ENCODE measurements at regions not wholly inside any gene's neighbourhood (a gene's known extent, or its start where the extent isn't known, plus 50 kb on each side); places are given as distances from the start of the nearest gene placed in this dataset.
"Not testable (repeated sequence)": the region's sequence is repeated elsewhere in the genome, so short reads cannot be mapped to it uniquely, and the experiment has no call there.

DNA sequence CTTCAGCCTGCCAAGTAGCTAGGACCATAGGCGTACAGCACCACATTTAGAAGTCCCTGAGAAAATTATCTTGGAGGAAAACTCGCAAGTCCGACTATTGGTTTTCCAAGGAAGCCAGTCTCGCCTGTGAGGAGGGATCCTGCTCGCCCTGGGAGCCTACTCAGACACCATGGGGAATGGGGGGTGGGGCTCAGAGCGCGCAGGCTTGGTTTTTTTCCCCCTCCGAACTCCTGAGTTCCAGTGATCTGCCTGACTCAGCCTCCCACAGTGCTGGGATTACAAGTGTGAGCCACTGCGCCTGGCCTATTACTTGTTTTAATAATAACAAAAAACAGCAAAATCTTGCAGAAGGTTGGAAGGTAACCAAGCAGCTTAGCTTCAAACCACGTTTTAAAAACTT is 153.7 kb downstream of the OR2B2 start:
- DNase-seq: no peak
- Histone ChIP-seq H3K36me3 (ENCODE audit: control insufficient read depth, insufficient read depth, low read length) (no peaks in the 10 kb centered on the region), H3K27me3 (ENCODE audit: control insufficient read depth, insufficient read depth, low read length) (peaks cover 13% of the 10 kb centered on the region), H3K9me3 (replicated peaks; ENCODE audit: control insufficient read depth, low read depth, low read length) (no peaks in the 10 kb centered on the region), H3K4me1 (ENCODE audit: control insufficient read depth, insufficient read depth, low read length) (peaks cover 5% of the 10 kb centered on the region), H3K4me3 (ENCODE audit: low read length) (no peak overlapping the region), H3K27ac (ENCODE audit: low read length) (no peak overlapping the region)
- 65% methylated on average over 4 of the region's 10 CpGs for WGBS (ENCODE audit: insufficient coverage)

DNA sequence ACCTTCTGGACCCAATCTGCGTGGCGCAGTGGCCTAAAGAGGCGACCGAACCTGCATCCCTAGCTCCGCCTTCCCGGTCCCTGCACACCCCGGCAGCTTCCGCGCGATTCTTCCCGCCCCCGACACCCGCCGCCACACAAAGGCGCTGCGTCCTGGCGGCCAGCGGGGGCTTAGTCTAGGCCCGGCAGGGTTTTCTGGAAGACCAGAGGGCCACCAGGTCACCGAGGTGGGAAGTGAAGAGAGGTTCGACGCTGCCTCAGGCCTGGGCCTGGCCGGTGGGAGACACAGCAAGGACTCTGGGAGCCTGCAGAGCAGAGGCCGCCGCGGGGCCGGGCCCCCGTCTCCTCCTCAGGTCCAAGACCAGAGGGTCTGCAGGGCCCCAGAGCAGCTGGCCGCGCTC is 154.9 kb downstream of the OR2B2 start:
- Histone ChIP-seq H3K27me3 (ENCODE audit: control insufficient read depth, insufficient read depth, low read length) (peaks cover 10% of the 10 kb centered on the region), H3K4me1 (ENCODE audit: control insufficient read depth, insufficient read depth, low read length) (peaks cover 5% of the 10 kb centered on the region), H3K4me3 (ENCODE audit: low read length) (peak overlapping the region; percentile 59), H3K27ac (ENCODE audit: low read length) (peak overlapping the region; percentile 51), H3K9me3 (replicated peaks; ENCODE audit: control insufficient read depth, low read depth, low read length) (no peaks in the 10 kb centered on the region), H3K36me3 (ENCODE audit: control insufficient read depth, insufficient read depth, low read length) (no peaks in the 10 kb centered on the region)
- WGBS (ENCODE audit: insufficient coverage): 11% methylated on average over 14 of the region's 30 CpGs
- DNase-seq: peak; percentile 66

DNA sequence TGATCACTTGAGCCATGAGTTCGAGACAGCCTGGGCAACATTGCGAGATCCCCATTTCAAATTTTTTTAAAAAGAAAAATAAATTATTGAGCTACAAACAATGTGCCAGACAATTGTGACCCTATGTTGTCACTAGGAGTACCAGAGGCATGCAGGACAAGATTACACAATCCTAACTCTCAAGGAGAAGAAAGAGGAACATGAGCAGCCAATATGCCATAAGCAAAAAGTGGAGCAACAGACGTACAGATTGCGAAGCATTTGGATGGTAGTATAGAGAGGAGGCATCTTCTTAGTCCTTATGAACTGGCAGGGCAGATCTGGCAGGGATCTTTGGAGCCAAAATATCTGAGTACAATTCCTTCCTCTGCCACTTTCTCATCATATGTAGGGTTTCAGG is 156.4 kb downstream of the OR2B2 start:
- WGBS (ENCODE audit: insufficient coverage): 100% methylated on average over 1 of the region's 4 CpGs
- Histone ChIP-seq H3K4me1 (ENCODE audit: control insufficient read depth, insufficient read depth, low read length) (peaks cover 5% of the 10 kb centered on the region), H3K27ac (ENCODE audit: low read length) (no peak overlapping the region)

DNA sequence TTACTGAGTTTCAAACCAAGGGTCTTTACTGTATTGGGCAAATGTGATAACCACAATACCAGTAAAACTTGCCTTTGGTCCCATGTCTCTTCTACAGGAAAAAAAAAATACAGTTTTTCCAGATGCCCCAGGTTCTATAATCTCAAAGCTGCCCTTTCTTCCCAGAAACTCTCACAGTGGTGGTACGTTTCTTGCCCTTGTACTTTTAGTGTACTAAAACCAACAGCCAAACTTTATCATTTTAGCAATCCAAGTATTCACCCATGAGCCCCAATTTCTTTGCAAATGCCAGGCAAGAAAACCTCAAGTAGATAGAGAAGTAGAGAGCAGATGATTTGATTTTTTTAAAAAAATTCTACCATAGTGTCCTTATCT is 157.8 kb downstream of the OR2B2 start:
- Histone ChIP-seq H3K27ac (ENCODE audit: low read length) (no peak overlapping the region), H3K9me3 (replicated peaks; ENCODE audit: control insufficient read depth, low read depth, low read length) (no peaks in the 10 kb centered on the region), H3K36me3 (ENCODE audit: control insufficient read depth, insufficient read depth, low read length) (no peaks in the 10 kb centered on the region), H3K27me3 (ENCODE audit: control insufficient read depth, insufficient read depth, low read length) (peaks cover 6% of the 10 kb centered on the region), H3K4me3 (ENCODE audit: low read length) (peak overlapping the region; percentile 97), H3K4me1 (ENCODE audit: control insufficient read depth, insufficient read depth, low read length) (peaks cover 5% of the 10 kb centered on the region)
- WGBS (ENCODE audit: insufficient coverage): no CpG with 5 or more reads among the region's 1 CpG
- DNase-seq: no peak

More for the DNA sequence above, 156.4 kb downstream of the OR2B2 start:
- no peak overlapping the region for H3K4me3 ChIP-seq (ENCODE audit: low read length)
- H3K27me3 ChIP-seq (ENCODE audit: control insufficient read depth, insufficient read depth, low read length): peaks cover 6% of the 10 kb centered on the region
- no peaks in the 10 kb centered on the region for H3K9me3 ChIP-seq (replicated peaks; ENCODE audit: control insufficient read depth, low read depth, low read length)
- DNase-seq: peak; percentile 24
- H3K36me3 ChIP-seq (ENCODE audit: control insufficient read depth, insufficient read depth, low read length): no peaks in the 10 kb centered on the region

DNA sequence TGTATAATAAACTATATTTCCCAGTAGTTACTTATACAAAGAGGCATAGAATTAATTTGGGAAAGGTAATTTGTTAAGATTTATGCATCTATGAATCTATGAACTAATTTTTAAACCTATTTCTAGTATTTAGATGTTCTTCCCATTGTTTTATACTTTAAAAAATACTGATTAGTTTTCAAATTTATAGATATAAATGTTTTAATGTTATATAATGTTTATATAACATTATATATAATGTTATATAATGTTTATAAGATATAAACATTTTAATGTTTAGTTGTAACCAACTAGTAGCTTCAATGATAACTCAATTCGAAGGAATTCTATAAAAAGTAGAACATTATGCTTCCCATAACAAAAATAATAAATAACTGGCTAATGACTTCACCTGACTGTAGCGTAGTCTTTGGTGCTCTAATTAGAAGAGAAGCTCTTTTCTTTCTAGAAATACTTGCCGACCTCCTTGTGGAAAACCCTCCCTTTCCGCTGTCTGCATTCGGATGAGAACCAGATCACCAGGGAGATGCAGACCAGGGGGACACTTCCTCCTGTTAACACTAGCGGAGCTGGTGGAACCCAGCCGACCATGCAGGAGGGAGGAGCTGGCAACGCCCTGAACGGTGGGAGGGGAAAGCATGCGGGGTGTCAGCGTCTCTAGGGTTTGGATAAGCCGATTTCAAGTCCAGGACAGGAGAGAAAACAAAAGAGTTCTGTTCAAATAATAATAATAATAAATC is 158.4 kb downstream of the OR2B2 start:
- H3K36me3 ChIP-seq (ENCODE audit: control insufficient read depth, insufficient read depth, low read length): no peaks in the 10 kb centered on the region
- H3K27me3 ChIP-seq (ENCODE audit: control insufficient read depth, insufficient read depth, low read length): peaks cover 6% of the 10 kb centered on the region
- peaks cover 5% of the 10 kb centered on the region for H3K4me1 ChIP-seq (ENCODE audit: control insufficient read depth, insufficient read depth, low read length)
- H3K27ac ChIP-seq (ENCODE audit: low read length): peak overlapping the region; percentile 47
- WGBS (ENCODE audit: insufficient coverage): 0% methylated on average over 1 of the region's 12 CpGs
- DNase-seq: peak; percentile 76
- no peaks in the 10 kb centered on the region for H3K9me3 ChIP-seq (replicated peaks; ENCODE audit: control insufficient read depth, low read depth, low read length)
- peak overlapping the region; percentile 97 for H3K4me3 ChIP-seq (ENCODE audit: low read length)

DNA sequence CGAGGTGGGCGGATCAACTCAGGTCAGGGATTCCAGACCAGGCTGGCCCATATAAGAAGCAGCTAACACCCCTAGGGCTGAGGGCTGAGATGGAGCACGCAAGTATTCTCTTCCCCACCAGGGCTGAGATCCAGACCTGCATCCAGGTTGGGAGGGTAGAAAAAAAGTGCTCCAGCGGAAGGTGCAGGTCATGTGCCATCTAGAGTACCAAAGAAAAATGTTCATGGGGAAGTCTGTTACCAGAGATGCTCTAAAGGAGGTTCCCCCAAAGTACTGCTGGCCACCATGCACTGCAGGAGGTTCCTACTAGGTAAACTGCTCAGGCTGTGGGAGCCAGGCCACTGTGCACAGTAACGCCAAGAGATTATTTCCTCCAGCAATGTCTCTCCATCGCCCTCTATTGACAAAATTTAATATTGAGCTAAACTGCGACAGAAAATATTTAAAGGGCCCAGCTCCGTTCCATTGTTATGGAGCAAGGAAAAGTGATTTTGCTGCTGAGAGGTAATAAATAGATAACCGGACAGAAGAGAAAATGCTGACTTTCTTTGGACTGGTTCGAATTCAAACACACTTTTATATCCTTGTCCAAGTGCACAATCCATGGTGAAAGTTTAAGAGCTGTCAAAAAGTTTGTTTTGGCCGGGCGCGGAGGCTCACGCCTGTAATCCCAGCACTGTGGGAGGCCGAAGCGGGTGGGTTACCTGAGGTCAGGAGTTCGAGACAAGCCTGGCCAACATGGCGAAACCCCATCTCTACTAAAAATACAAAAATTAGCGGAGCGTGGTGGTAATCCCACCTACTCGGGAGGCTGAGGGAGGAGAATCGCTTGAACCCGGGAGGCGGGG is 159.9 kb downstream of the OR2B2 start:
- WGBS (ENCODE audit: insufficient coverage): 72% methylated on average over 3 of the region's 24 CpGs
- peak overlapping the region; percentile 98 for H3K27ac ChIP-seq (ENCODE audit: low read length)
- peak overlapping the region; percentile 97 for H3K4me3 ChIP-seq (ENCODE audit: low read length)
- no peaks in the 10 kb centered on the region for H3K9me3 ChIP-seq (replicated peaks; ENCODE audit: control insufficient read depth, low read depth, low read length)
- peak; percentile 95 for DNase-seq
- H3K27me3 ChIP-seq (ENCODE audit: control insufficient read depth, insufficient read depth, low read length): peaks cover 7% of the 10 kb centered on the region
- peaks cover 5% of the 10 kb centered on the region for H3K4me1 ChIP-seq (ENCODE audit: control insufficient read depth, insufficient read depth, low read length)
- H3K36me3 ChIP-seq (ENCODE audit: control insufficient read depth, insufficient read depth, low read length): no peaks in the 10 kb centered on the region

DNA sequence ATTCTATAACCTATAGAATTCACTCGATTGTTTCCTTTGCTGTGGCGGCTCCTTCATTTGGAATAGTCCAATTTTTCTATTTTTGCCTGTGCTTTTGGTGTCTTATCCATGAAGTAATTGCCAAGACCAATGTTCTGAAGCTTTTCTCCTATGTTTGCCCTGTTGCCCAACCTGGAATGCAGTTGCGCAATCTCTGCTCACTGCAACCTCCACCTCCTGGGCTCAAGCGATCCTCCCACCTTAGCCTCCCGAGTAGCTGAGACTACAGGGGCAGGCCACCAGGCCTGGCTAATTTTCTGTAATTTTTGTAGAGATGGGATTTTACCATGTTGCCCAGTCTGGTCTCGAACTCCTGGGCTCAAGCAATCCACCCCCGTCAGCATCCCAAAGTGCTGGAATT is 163.5 kb downstream of the OR2B2 start:
- H3K4me1 ChIP-seq (ENCODE audit: control insufficient read depth, insufficient read depth, low read length): no peaks in the 10 kb centered on the region
- H3K27ac ChIP-seq (ENCODE audit: low read length): no peak overlapping the region
- no peak for DNase-seq
- H3K9me3 ChIP-seq (replicated peaks; ENCODE audit: control insufficient read depth, low read depth, low read length): no peaks in the 10 kb centered on the region
- H3K36me3 ChIP-seq (ENCODE audit: control insufficient read depth, insufficient read depth, low read length): no peaks in the 10 kb centered on the region
- peaks cover 20% of the 10 kb centered on the region for H3K27me3 ChIP-seq (ENCODE audit: control insufficient read depth, insufficient read depth, low read length)
- H3K4me3 ChIP-seq (ENCODE audit: low read length): no peak overlapping the region
- 57% methylated on average over 2 of the region's 7 CpGs for WGBS (ENCODE audit: insufficient coverage)

DNA sequence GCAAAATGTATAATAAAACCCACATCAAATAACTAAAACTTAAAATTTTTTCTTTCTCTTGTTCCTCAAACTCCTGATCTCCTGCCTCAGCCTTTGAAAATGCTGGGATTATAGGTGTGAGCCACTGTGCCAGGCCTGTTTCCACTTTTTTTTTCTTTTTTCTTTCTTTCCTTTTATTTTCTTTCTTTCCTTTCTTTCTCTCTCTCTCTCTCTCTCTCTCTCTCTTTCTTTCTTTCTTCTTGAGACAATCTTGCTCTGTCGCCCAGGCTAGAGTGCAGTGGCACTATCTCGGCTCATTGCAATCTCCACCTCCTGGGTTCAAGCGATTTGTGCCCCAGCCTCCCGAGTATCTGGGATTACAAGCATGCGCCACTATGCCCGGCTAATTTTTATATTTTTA is 164.6 kb downstream of the OR2B2 start:
- no peak overlapping the region for H3K4me3 ChIP-seq (ENCODE audit: low read length)
- no peaks in the 10 kb centered on the region for H3K4me1 ChIP-seq (ENCODE audit: control insufficient read depth, insufficient read depth, low read length)
- no peak for DNase-seq
- H3K27me3 ChIP-seq (ENCODE audit: control insufficient read depth, insufficient read depth, low read length): peaks cover 29% of the 10 kb centered on the region
- H3K9me3 ChIP-seq (replicated peaks; ENCODE audit: control insufficient read depth, low read depth, low read length): no peaks in the 10 kb centered on the region
- no CpG with 5 or more reads among the region's 6 CpGs for WGBS (ENCODE audit: insufficient coverage)
- no peak overlapping the region for H3K27ac ChIP-seq (ENCODE audit: low read length)
- no peaks in the 10 kb centered on the region for H3K36me3 ChIP-seq (ENCODE audit: control insufficient read depth, insufficient read depth, low read length)

DNA sequence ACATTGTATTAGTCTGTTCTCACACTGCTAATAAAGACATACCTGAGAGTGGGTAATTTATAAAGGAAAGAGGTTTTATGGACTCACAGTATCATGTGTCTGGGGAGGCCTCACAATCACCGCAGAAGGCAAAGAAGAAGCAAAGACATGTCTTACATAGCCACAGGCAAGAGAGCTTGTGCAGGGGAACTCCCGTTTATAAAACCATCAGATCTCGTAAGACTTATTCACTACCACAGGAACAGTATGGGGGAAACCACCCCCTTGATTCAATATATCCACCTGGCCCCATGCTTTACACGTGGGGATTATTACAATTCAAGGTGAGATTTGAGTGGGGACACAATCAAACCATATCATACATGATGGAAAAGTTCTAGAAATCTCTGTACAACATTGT is 165.3 kb downstream of the OR2B2 start:
- H3K9me3 ChIP-seq (replicated peaks; ENCODE audit: control insufficient read depth, low read depth, low read length); H3K27ac ChIP-seq (ENCODE audit: low read length); H3K4me3 ChIP-seq (ENCODE audit: low read length); DNase-seq; H3K4me1 ChIP-seq (ENCODE audit: control insufficient read depth, insufficient read depth, low read length); H3K36me3 ChIP-seq (ENCODE audit: control insufficient read depth, insufficient read depth, low read length): not testable (repeated sequence)
- no CpG with 5 or more reads among the region's 4 CpGs for WGBS (ENCODE audit: insufficient coverage)
- H3K27me3 ChIP-seq (ENCODE audit: control insufficient read depth, insufficient read depth, low read length): peaks cover 29% of the 10 kb centered on the region

DNA sequence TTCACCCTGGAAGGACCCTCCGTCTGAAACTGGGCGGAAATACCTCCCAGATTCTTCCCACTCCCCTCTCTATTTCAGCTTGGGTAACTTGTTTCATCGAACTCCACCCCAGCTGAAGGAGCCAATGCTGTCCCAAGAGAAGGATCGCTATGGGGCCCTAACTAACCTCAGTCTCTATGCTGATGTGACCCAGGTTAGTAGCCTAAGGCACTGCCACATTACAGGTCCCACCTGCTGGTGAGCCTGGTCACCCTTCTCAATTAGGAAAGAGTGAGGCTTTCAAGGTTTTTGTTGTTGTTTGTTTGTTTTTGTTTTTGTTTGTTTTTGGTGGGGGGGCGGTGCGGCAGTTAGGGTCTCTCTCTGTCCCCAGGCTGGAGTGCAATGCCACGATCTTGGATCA is 168.4 kb downstream of the OR2B2 start:
- WGBS (ENCODE audit: insufficient coverage): 23% methylated on average over 7 of the region's 7 CpGs
- peaks cover 33% of the 10 kb centered on the region for H3K27me3 ChIP-seq (ENCODE audit: control insufficient read depth, insufficient read depth, low read length)

More for the DNA sequence above, 168.4 kb downstream of the OR2B2 start:
- Histone ChIP-seq H3K36me3 (ENCODE audit: control insufficient read depth, insufficient read depth, low read length) (no peaks in the 10 kb centered on the region), H3K9me3 (replicated peaks; ENCODE audit: control insufficient read depth, low read depth, low read length) (no peaks in the 10 kb centered on the region), H3K4me3 (ENCODE audit: low read length) (no peak overlapping the region), H3K27ac (ENCODE audit: low read length) (no peak overlapping the region), H3K4me1 (ENCODE audit: control insufficient read depth, insufficient read depth, low read length) (no peaks in the 10 kb centered on the region)
- DNase-seq: no peak

Measured in muscle of leg (tissue), 3 donors.